OCI-LY1 (cell line): ENCODE measurements at regions not wholly inside any gene's neighbourhood (a gene's known extent, or its start where the extent isn't known, plus 50 kb on each side); places are given as distances from the start of the nearest gene placed in this dataset.

Experiments used
- EZH2 ChIP-seq: fragments of 200-600 bp; sonication (generic), shearing (Covaris generic); IDR thresholded peaks from 2 replicates; pipeline ENCODE4 v1.8.0; 2017; ENCODE audit warnings: borderline replicate concordance, mixed run types, mild to moderate bottlenecking, antibody characterized with exemption, low read length, moderate library complexity, mixed read lengths
- TF ChIP-seq, protein P1 (sequence below): fragments of 200-600 bp; sonication (generic), shearing (Covaris generic); IDR thresholded peaks from 2 replicates; pipeline ENCODE4 v1.5.1; 2017; ENCODE audit warnings: mild to moderate bottlenecking, antibody characterized with exemption, low read length, moderate library complexity, mixed read lengths

DNA sequence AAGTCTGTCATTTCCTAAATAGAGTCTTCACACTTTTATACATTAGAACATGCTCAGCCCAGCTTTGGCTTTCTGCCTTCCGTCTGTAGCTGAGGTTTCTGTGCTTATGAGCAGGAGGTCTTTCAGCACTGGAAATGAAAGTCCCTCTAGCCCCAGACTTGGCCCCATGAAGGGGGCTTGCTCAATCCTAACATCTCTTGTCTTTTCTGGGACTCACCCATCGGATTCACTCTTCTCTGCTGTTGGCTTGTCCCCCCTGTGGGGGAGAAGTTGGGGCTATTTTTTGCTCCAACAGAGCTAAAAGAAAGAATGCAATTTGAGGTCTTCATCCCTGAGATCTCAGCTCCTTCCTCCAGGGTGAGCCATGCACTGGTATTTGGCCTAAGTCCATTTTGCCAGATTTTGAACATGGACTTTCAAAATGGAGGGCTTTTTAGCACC lies 177.7 kb downstream of the MRPL14 start:
- no peak for TF ChIP-seq EZH2
- TF ChIP-seq, protein P1, sequence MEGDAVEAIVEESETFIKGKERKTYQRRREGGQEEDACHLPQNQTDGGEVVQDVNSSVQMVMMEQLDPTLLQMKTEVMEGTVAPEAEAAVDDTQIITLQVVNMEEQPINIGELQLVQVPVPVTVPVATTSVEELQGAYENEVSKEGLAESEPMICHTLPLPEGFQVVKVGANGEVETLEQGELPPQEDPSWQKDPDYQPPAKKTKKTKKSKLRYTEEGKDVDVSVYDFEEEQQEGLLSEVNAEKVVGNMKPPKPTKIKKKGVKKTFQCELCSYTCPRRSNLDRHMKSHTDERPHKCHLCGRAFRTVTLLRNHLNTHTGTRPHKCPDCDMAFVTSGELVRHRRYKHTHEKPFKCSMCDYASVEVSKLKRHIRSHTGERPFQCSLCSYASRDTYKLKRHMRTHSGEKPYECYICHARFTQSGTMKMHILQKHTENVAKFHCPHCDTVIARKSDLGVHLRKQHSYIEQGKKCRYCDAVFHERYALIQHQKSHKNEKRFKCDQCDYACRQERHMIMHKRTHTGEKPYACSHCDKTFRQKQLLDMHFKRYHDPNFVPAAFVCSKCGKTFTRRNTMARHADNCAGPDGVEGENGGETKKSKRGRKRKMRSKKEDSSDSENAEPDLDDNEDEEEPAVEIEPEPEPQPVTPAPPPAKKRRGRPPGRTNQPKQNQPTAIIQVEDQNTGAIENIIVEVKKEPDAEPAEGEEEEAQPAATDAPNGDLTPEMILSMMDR: no peak
